HepG2 (cell line): ENCODE measurements at regions not wholly inside any gene's neighbourhood (a gene's known extent, or its start where the extent isn't known, plus 50 kb on each side); places are given as distances from the start of the nearest gene placed in this dataset.
A peak's percentile ranks its signal among the peaks of the same experiment; 100 is the strongest.

Experiments used
- ATAC-seq: fragments of 200-7000 bp; cut with Tn5 transposase; 3 replicates; pipeline ENCODE4 v1.9.1; 2020; ENCODE audit warnings: mild to moderate bottlenecking, moderate library complexity
- BruUV-seq: library from RNA; stranded (reverse); fragments of 400-500 nt; replicated peaks from 2 replicates; lab custom pipeline; 2021; lab: Mats Ljungman, UMichigan
- CTCF ChIA-PET: fragments of 300-600 bp; formaldehyde crosslinking; extraction: SDS; loops from one replicate; lab custom pipeline; 2021; ENCODE audit warnings: low total read pairs, inconsistent platforms, low intra/inter-chr PET ratio; lab: Yijun Ruan, JAX
- POLR2A ChIA-PET: fragments of 350-600 bp; sonication (Branson Sonifier 250); formaldehyde crosslinking; loops from one replicate; lab custom pipeline; 2020; ENCODE audit warnings: antibody characterized with exemption, inconsistent platforms; lab: Yijun Ruan, JAX
- DNase-seq: peaks from one replicate; pipeline ENCODE4 v3.0.0-alpha.2; 2015; ENCODE audit warnings: low spot score
- FAIRE-seq: peaks from 3 replicates; lab custom pipeline; 2011; peaks lifted over from hg19 to GRCh38; lab: Jason Lieb, UNC
- H2AFZ ChIP-seq: one replicate; pipeline ENCODE4 v1.6.1; 2011; ENCODE audit warnings: low read length, inconsistent platforms
- H3K27ac ChIP-seq: fragments of 300-600 bp; 3 replicates; pipeline ENCODE4 v1.8.0; 2011; ENCODE audit warnings: mixed run types, mild to moderate bottlenecking, mixed read lengths, low read length, inconsistent platforms; ENCODE audit not compliant: insufficient read depth; ENCODE audit errors: extremely low read length
- H3K27me3 ChIP-seq, 2 experiments: fragments of 200-600 bp in 1 of 2; 2 replicates in 1 of 2; 3 replicates in 1 of 2; pipeline versions ENCODE4 v1.6.0 to v1.8.0; 2011; ENCODE audit warnings: low read length in 2 of 2, mild to moderate bottlenecking in 2 of 2, moderate library complexity in 2 of 2, inconsistent platforms in 1 of 2; ENCODE audit not compliant: insufficient read depth in 2 of 2, control insufficient read depth in 1 of 2
- H3K36me3 ChIP-seq, 2 experiments: fragments of 200-600 bp in 1 of 2; replicated peaks in 1 of 2; 2 replicates in 1 of 2; 3 replicates in 1 of 2; pipeline versions ENCODE4 v1.5.1 to v1.8.0; 2011; ENCODE audit warnings: low read length in 2 of 2, inconsistent platforms in 1 of 2; ENCODE audit not compliant: insufficient read depth in 2 of 2, control insufficient read depth in 1 of 2
- H3K4me1 ChIP-seq: 2 replicates; pipeline ENCODE4 v1.5.1; 2012; ENCODE audit warnings: low read length, inconsistent platforms; ENCODE audit not compliant: insufficient read depth
- H3K4me2 ChIP-seq: 2 replicates; pipeline ENCODE4 v1.6.0; 2011; ENCODE audit warnings: low read depth, low read length, inconsistent platforms
- H3K4me3 ChIP-seq, 3 experiments: fragments of 200-600 bp in 1 of 3; sonication (generic), shearing (Covaris generic) in 1 of 3; replicated peaks in 1 of 3; 2 replicates each; pipeline ENCODE4 v1.5.1; 2011 to 2016; ENCODE audit warnings: low read length in 3 of 3, inconsistent platforms in 2 of 3, low read depth in 2 of 3, mild to moderate bottlenecking in 2 of 3, control low read depth in 1 of 3, mixed read lengths in 1 of 3; ENCODE audit not compliant: insufficient read depth in 1 of 3
- H3K79me2 ChIP-seq: one replicate; pipeline ENCODE4 v1.6.1; 2011; ENCODE audit warnings: low read length, inconsistent platforms; ENCODE audit not compliant: insufficient read depth
- H3K9ac ChIP-seq: 2 replicates; pipeline ENCODE4 v1.6.0; 2011; ENCODE audit warnings: mild to moderate bottlenecking, low read depth, low read length, inconsistent platforms; ENCODE audit not compliant: insufficient read depth
- H3K9me3 ChIP-seq: 2 replicates; pipeline ENCODE4 v1.5.1; 2012; ENCODE audit warnings: mild to moderate bottlenecking, low read length
- H4K20me1 ChIP-seq: 2 replicates; pipeline ENCODE4 v1.6.0; 2011; ENCODE audit warnings: inconsistent platforms, mild to moderate bottlenecking, low read length, moderate library complexity; ENCODE audit not compliant: insufficient read depth
- MAFF ChIP-seq: IDR thresholded peaks from 2 replicates; pipeline ENCODE4 v1.6.1; 2011; ENCODE audit warnings: low read depth, low read length, improper control_type of control experiment
- MAFK ChIP-seq, 2 experiments: IDR thresholded peaks in 1 of 2; conservative IDR thresholded peaks in 1 of 2; 2 replicates each; pipeline ENCODE4 v1.6.1; 2011; ENCODE audit warnings: improper control_type of control experiment in 2 of 2, low read length in 2 of 2
- SYNCRIP ChIP-seq: fragments of 200-400 bp; formaldehyde crosslinking; IDR thresholded peaks from 2 replicates; pipeline ENCODE4 v1.6.1; 2018; ENCODE audit warnings: mild to moderate bottlenecking, low read depth, low read length; ENCODE audit not compliant: insufficient read depth
- ZNF576 ChIP-seq: sonication (generic); formaldehyde crosslinking; IDR thresholded peaks from 2 replicates; pipeline ENCODE4 v1.4.0; 2020; ENCODE audit warnings: mild to moderate bottlenecking, missing genetic modification reagents
- ZNF629 ChIP-seq: sonication (generic); formaldehyde crosslinking; conservative IDR thresholded peaks from 2 replicates; pipeline ENCODE4 v1.5.0; 2020; ENCODE audit warnings: missing genetic modification reagents
- ZNF691 ChIP-seq: sonication (generic); formaldehyde crosslinking; IDR thresholded peaks from 2 replicates; pipeline ENCODE4 v1.4.0; 2020; ENCODE audit warnings: missing genetic modification reagents, low read depth, mild to moderate bottlenecking, borderline replicate concordance
- WGBS: methylation state at CpG from one replicate; pipeline ENCODE4 v1.1.6; 2017; ENCODE audit warnings: low lambda C conversion rate; 5-methylcytosine and 5-hydroxymethylcytosine counted together
- in situ Hi-C: cut with HindIII; loops from 2 replicates; pipeline ENCODE4 v1.10.0; 2017; ENCODE audit warnings: low pct_unique_long_range_greater_than_20kb; ENCODE audit not compliant: extremely low pct_ligation_motif_present
- intact Hi-C: fragments of 100-400 bp; cut with micrococcal nuclease; formaldehyde crosslinking; loops from one replicate; pipeline ENCODE4 v1.10.0; 2022; ENCODE audit not compliant: unreplicated experiment

GRCh38 chr2:167686691-167687090, 560.7 kb downstream of the STK39 start (continued):
- no peak for TF ChIP-seq SYNCRIP

GRCh38 chr2:167681234-167682015, 566.0 kb downstream of the STK39 start:
- no peaks in the 10 kb centered on the region for H3K79me2 ChIP-seq
- no peaks in the 10 kb centered on the region for H3K4me1 ChIP-seq
- H3K27me3 ChIP-seq, result no peaks in the 10 kb centered on the region; a peak in 1 of 5 replicates
- H2AFZ ChIP-seq, result no peak overlapping the region
- no peak for DNase-seq
- WGBS, result 8% methylated on average over 6 of the region's 6 CpGs
- ChIA-PET POLR2A (no interaction called here), CTCF (no interaction called here)
- no peak overlapping the region for H3K27ac ChIP-seq
- no peak overlapping the region for H3K9ac ChIP-seq
- no peaks in the 10 kb centered on the region for H3K9me3 ChIP-seq
- H4K20me1 ChIP-seq, result no peaks in the 10 kb centered on the region
- in situ Hi-C loops, result no loop called here
- H3K4me2 ChIP-seq, result no peak overlapping the region
- ATAC-seq, result no peak
- H3K36me3 ChIP-seq, result no peaks in the 10 kb centered on the region
- no peak overlapping the region for H3K4me3 ChIP-seq
- intact Hi-C loops, result no loop called here
- BruUV-seq, result no TSS peak
- TF ChIP-seq ZNF576 (CRISPR knock-in tag) (no peak), MAFF (peak; percentile 85), MAFK (conservative IDR thresholded peaks at IDR 0.05 in 1 of 2, IDR thresholded peaks at IDR 0.05 in 1 of 2; ENCODE audit: low read length in 2 of 2) (peak; percentile 84 to 89)
- FAIRE-seq, result no peak

GRCh38 chr2:167678158-167678557, 569.2 kb downstream of the STK39 start:
- ChIA-PET CTCF (no interaction called here), POLR2A (no interaction called here)
- H4K20me1 ChIP-seq, result no peaks in the 10 kb centered on the region
- no TSS peak for BruUV-seq
- no peak overlapping the region for H3K27ac ChIP-seq
- WGBS, result 58% methylated on average over 3 of the region's 3 CpGs
- FAIRE-seq (no peak), ATAC-seq (no peak), DNase-seq (no peak)
- no peak overlapping the region for H3K4me3 ChIP-seq
- no peak overlapping the region for H2AFZ ChIP-seq
- no peak overlapping the region for H3K9ac ChIP-seq
- in situ Hi-C loops (no loop called here), intact Hi-C loops (no loop called here)
- TF ChIP-seq ZNF629, result peak; percentile 65
- TF ChIP-seq ZNF691 (CRISPR knock-in tag), result no peak
- no peaks in the 10 kb centered on the region for H3K36me3 ChIP-seq
- no peaks in the 10 kb centered on the region for H3K79me2 ChIP-seq
- H3K4me1 ChIP-seq, result no peaks in the 10 kb centered on the region
- H3K27me3 ChIP-seq, result no peaks in the 10 kb centered on the region; a peak in 1 of 5 replicates
- H3K9me3 ChIP-seq, result no peaks in the 10 kb centered on the region
- no peak overlapping the region for H3K4me2 ChIP-seq
